HepG2 (cell line): ENCODE measurements at regions not wholly inside any gene's neighbourhood (a gene's known extent, or its start where the extent isn't known, plus 50 kb on each side); places are given as distances from the start of the nearest gene placed in this dataset.

Source experiments
- ATAC-seq: fragments of 200-7000 bp; cut with Tn5 transposase; 3 replicates; pipeline ENCODE4 v1.9.1; 2020; ENCODE audit warnings: mild to moderate bottlenecking, moderate library complexity
- BruUV-seq: library from RNA; stranded (reverse); fragments of 400-500 nt; replicated peaks from 2 replicates; lab custom pipeline; 2021; lab: Mats Ljungman, UMichigan
- CTCF ChIA-PET: fragments of 300-600 bp; formaldehyde crosslinking; extraction: SDS; loops from one replicate; lab custom pipeline; 2021; ENCODE audit warnings: low total read pairs, inconsistent platforms, low intra/inter-chr PET ratio; lab: Yijun Ruan, JAX
- POLR2A ChIA-PET: fragments of 350-600 bp; sonication (Branson Sonifier 250); formaldehyde crosslinking; loops from one replicate; lab custom pipeline; 2020; ENCODE audit warnings: antibody characterized with exemption, inconsistent platforms; lab: Yijun Ruan, JAX
- DNase-seq: peaks from one replicate; pipeline ENCODE4 v3.0.0-alpha.2; 2015; ENCODE audit warnings: low spot score
- FAIRE-seq: peaks from 3 replicates; lab custom pipeline; 2011; peaks lifted over from hg19 to GRCh38; lab: Jason Lieb, UNC
- H2AFZ ChIP-seq: one replicate; pipeline ENCODE4 v1.6.1; 2011; ENCODE audit warnings: low read length, inconsistent platforms
- H3K27ac ChIP-seq: fragments of 300-600 bp; 3 replicates; pipeline ENCODE4 v1.8.0; 2011; ENCODE audit warnings: mixed run types, mild to moderate bottlenecking, mixed read lengths, low read length, inconsistent platforms; ENCODE audit not compliant: insufficient read depth; ENCODE audit errors: extremely low read length
- H3K27me3 ChIP-seq, 2 experiments: fragments of 200-600 bp in 1 of 2; 2 replicates in 1 of 2; 3 replicates in 1 of 2; pipeline versions ENCODE4 v1.6.0 to v1.8.0; 2011; ENCODE audit warnings: low read length in 2 of 2, mild to moderate bottlenecking in 2 of 2, moderate library complexity in 2 of 2, inconsistent platforms in 1 of 2; ENCODE audit not compliant: insufficient read depth in 2 of 2, control insufficient read depth in 1 of 2
- H3K36me3 ChIP-seq, 2 experiments: fragments of 200-600 bp in 1 of 2; replicated peaks in 1 of 2; 2 replicates in 1 of 2; 3 replicates in 1 of 2; pipeline versions ENCODE4 v1.5.1 to v1.8.0; 2011; ENCODE audit warnings: low read length in 2 of 2, inconsistent platforms in 1 of 2; ENCODE audit not compliant: insufficient read depth in 2 of 2, control insufficient read depth in 1 of 2
- H3K4me1 ChIP-seq: 2 replicates; pipeline ENCODE4 v1.5.1; 2012; ENCODE audit warnings: low read length, inconsistent platforms; ENCODE audit not compliant: insufficient read depth
- H3K4me2 ChIP-seq: 2 replicates; pipeline ENCODE4 v1.6.0; 2011; ENCODE audit warnings: low read depth, low read length, inconsistent platforms
- H3K4me3 ChIP-seq, 3 experiments: fragments of 200-600 bp in 1 of 3; sonication (generic), shearing (Covaris generic) in 1 of 3; replicated peaks in 1 of 3; 2 replicates each; pipeline ENCODE4 v1.5.1; 2011 to 2016; ENCODE audit warnings: low read length in 3 of 3, inconsistent platforms in 2 of 3, low read depth in 2 of 3, mild to moderate bottlenecking in 2 of 3, control low read depth in 1 of 3, mixed read lengths in 1 of 3; ENCODE audit not compliant: insufficient read depth in 1 of 3
- H3K79me2 ChIP-seq: one replicate; pipeline ENCODE4 v1.6.1; 2011; ENCODE audit warnings: low read length, inconsistent platforms; ENCODE audit not compliant: insufficient read depth
- H3K9ac ChIP-seq: 2 replicates; pipeline ENCODE4 v1.6.0; 2011; ENCODE audit warnings: mild to moderate bottlenecking, low read depth, low read length, inconsistent platforms; ENCODE audit not compliant: insufficient read depth
- H3K9me3 ChIP-seq: 2 replicates; pipeline ENCODE4 v1.5.1; 2012; ENCODE audit warnings: mild to moderate bottlenecking, low read length
- H4K20me1 ChIP-seq: 2 replicates; pipeline ENCODE4 v1.6.0; 2011; ENCODE audit warnings: inconsistent platforms, mild to moderate bottlenecking, low read length, moderate library complexity; ENCODE audit not compliant: insufficient read depth
- CENPBD1 ChIP-seq: sonication (generic); formaldehyde crosslinking; IDR thresholded peaks from 2 replicates; pipeline ENCODE4 v1.8.0; 2022; ENCODE audit warnings: missing genetic modification reagents, low read depth, mild to moderate bottlenecking, borderline replicate concordance
- CREM ChIP-seq, 2 experiments: sonication (generic) in 1 of 2; formaldehyde crosslinking in 1 of 2; IDR thresholded peaks; 2 replicates each; pipeline versions ENCODE4 v1.4.0 to v1.6.1; 2016 to 2020; ENCODE audit warnings: antibody characterized with exemption in 1 of 2, mild to moderate bottlenecking in 1 of 2, missing genetic modification reagents in 1 of 2
- FOXK1 ChIP-seq: sonication (generic); formaldehyde crosslinking; IDR thresholded peaks from 2 replicates; pipeline ENCODE4 v1.4.0; 2020; ENCODE audit warnings: low read depth, missing genetic modification reagents, borderline replicate concordance
- NFATC3 ChIP-seq: sonication (generic); formaldehyde crosslinking; IDR thresholded peaks from 2 replicates; pipeline ENCODE4 v1.5.1; 2020; ENCODE audit warnings: mild to moderate bottlenecking, missing genetic modification reagents
- RAD21 ChIP-seq: fragments of 450-650 bp; formaldehyde crosslinking; IDR thresholded peaks from 2 replicates; pipeline ENCODE4 v1.5.0; 2020; ENCODE audit warnings: mild to moderate bottlenecking
- TBX3 ChIP-seq: fragments of 450-650 bp; IDR thresholded peaks from 2 replicates; pipeline ENCODE4 v1.6.1; 2017; ENCODE audit warnings: antibody characterized with exemption, mild to moderate bottlenecking, inconsistent platforms, borderline replicate concordance
- ZFP91 ChIP-seq: sonication (generic); formaldehyde crosslinking; IDR thresholded peaks from 2 replicates; pipeline ENCODE4 v1.9.0; 2022; ENCODE audit warnings: missing genetic modification reagents, mild to moderate bottlenecking, borderline replicate concordance
- ZNF616 ChIP-seq: sonication (generic); formaldehyde crosslinking; IDR thresholded peaks from 2 replicates; pipeline ENCODE4 v1.5.0; 2020; ENCODE audit warnings: low read depth, mild to moderate bottlenecking, missing genetic modification reagents
- ZSCAN12 ChIP-seq: sonication (generic); formaldehyde crosslinking; IDR thresholded peaks from 2 replicates; pipeline ENCODE4 v1.9.0; 2021; ENCODE audit warnings: mild to moderate bottlenecking, missing genetic modification reagents
- WGBS: methylation state at CpG from one replicate; pipeline ENCODE4 v1.1.6; 2017; ENCODE audit warnings: low lambda C conversion rate; 5-methylcytosine and 5-hydroxymethylcytosine counted together
- in situ Hi-C: cut with HindIII; loops from 2 replicates; pipeline ENCODE4 v1.10.0; 2017; ENCODE audit warnings: low pct_unique_long_range_greater_than_20kb; ENCODE audit not compliant: extremely low pct_ligation_motif_present
- intact Hi-C: fragments of 100-400 bp; cut with micrococcal nuclease; formaldehyde crosslinking; loops from one replicate; pipeline ENCODE4 v1.10.0; 2022; ENCODE audit not compliant: unreplicated experiment

GRCh38 chr2:191754103-191754502 lies 76.2 kb downstream of the NABP1 start:
- Histone ChIP-seq H3K4me2 (no peak overlapping the region), H3K27ac (no peak overlapping the region), H3K36me3 (no peaks in the 10 kb centered on the region), H3K27me3 (no peaks in the 10 kb centered on the region; a peak in 1 of 5 replicates), H3K4me1 (no peaks in the 10 kb centered on the region), H3K9me3 (no peaks in the 10 kb centered on the region), H3K79me2 (no peaks in the 10 kb centered on the region), H3K9ac (no peak overlapping the region), H4K20me1 (no peaks in the 10 kb centered on the region), H3K4me3 (no peak overlapping the region), H2AFZ (no peak overlapping the region)
- FAIRE-seq (no peak), DNase-seq (no peak), ATAC-seq (no peak)
- POLR2A ChIA-PET = no interaction called here
- intact Hi-C loops = no loop called here
- in situ Hi-C loops = no loop called here
- WGBS = 23% methylated on average over 3 of the region's 3 CpGs
- TF ChIP-seq NFATC3 (CRISPR knock-in tag) (no peak), ZFP91 (CRISPR knock-in tag) (no peak), TBX3 (no peak), ZSCAN12 (CRISPR knock-in tag) (no peak), ZNF616 (CRISPR knock-in tag) (no peak), CREM (IDR thresholded peaks at IDR 0.05) (no peak), CREM (CRISPR knock-in tag; IDR thresholded peaks at IDR 0.05) (no peak), CENPBD1 (CRISPR knock-in tag) (no peak), FOXK1 (CRISPR knock-in tag) (no peak), RAD21 (CRISPR knock-in tag) (no peak)
- CTCF ChIA-PET = no interaction called here
- no TSS peak for BruUV-seq
